ENCODE measurements at regions not wholly inside any gene's neighbourhood (a gene's known extent, or its start where the extent isn't known, plus 50 kb on each side); places are given as distances from the start of the nearest gene placed in this dataset.
"Not testable (repeated sequence)": the region's sequence is repeated elsewhere in the genome, so short reads cannot be mapped to it uniquely, and the experiment has no call there.

- no peak for DNase-seq
Measured at GRCh38 chr2:194917519-194917918, 739.5 kb upstream of the SLC39A10 start.

GRCh38 chr2:194915485-194915884 is 741.5 kb upstream of the SLC39A10 start:
- DNase-seq = no peak

GRCh38 chr2:194907569-194907968 is 749.5 kb upstream of the SLC39A10 start:
- DNase-seq = no peak

GRCh38 chr2:194896871-194897270 is 760.2 kb upstream of the SLC39A10 start:
- DNase-seq = no peak

GRCh38 chr2:194883711-194884110 is 773.3 kb upstream of the SLC39A10 start:
- no peak for DNase-seq

- no peak for DNase-seq
Measured at GRCh38 chr2:194870974-194871535, 786.0 kb upstream of the SLC39A10 start.

GRCh38 chr2:194867328-194867727 is 789.7 kb upstream of the SLC39A10 start:
- DNase-seq = peak; percentile 49

GRCh38 chr2:194854941-194855340 is 802.1 kb upstream of the SLC39A10 start:
- DNase-seq = no peak

- DNase-seq = no peak
Measured at GRCh38 chr2:194842871-194843270, 814.2 kb upstream of the SLC39A10 start.

- not testable (repeated sequence) for DNase-seq
Measured at GRCh38 chr2:194834371-194834770, 822.7 kb upstream of the SLC39A10 start.

GRCh38 chr2:194826241-194826640 is 830.8 kb upstream of the SLC39A10 start:
- no peak for DNase-seq

GRCh38 chr2:194824450-194824849 is 832.6 kb upstream of the SLC39A10 start:
- no peak for DNase-seq

GRCh38 chr2:194822657-194823056 is 834.4 kb upstream of the SLC39A10 start:
- DNase-seq = no peak

- no peak for DNase-seq
Measured at GRCh38 chr2:194822097-194822496, 834.9 kb upstream of the SLC39A10 start.

- DNase-seq = peak; percentile 18
Measured at GRCh38 chr2:194819367-194819766, 837.7 kb upstream of the SLC39A10 start.

GRCh38 chr2:194815475-194815874 is 841.6 kb upstream of the SLC39A10 start:
- no peak for DNase-seq

- DNase-seq = no peak
Measured at GRCh38 chr2:194802589-194802988, 854.4 kb upstream of the SLC39A10 start.

GRCh38 chr2:194787071-194787470 is 870.0 kb upstream of the SLC39A10 start:
- not testable (repeated sequence) for DNase-seq

- not testable (repeated sequence) for DNase-seq
Measured at GRCh38 chr2:194771394-194771793, 885.6 kb upstream of the SLC39A10 start.

GRCh38 chr2:194769030-194769429 is 888.0 kb upstream of the SLC39A10 start:
- no peak for DNase-seq

GRCh38 chr2:194765723-194766122 is 891.3 kb upstream of the SLC39A10 start:
- no peak for DNase-seq

- DNase-seq = no peak
Measured at GRCh38 chr2:194750926-194751325, 906.1 kb upstream of the SLC39A10 start.

GRCh38 chr2:194745557-194746146 is 911.4 kb upstream of the SLC39A10 start:
- DNase-seq = no peak

GRCh38 chr2:194742706-194743105 is 914.3 kb upstream of the SLC39A10 start:
- DNase-seq = no peak

- no peak for DNase-seq
Measured at GRCh38 chr2:194739217-194739616, 917.8 kb upstream of the SLC39A10 start.

All from NCI-H146 (cell line).